ENCODE measurements at regions not wholly inside any gene's neighbourhood (a gene's known extent, or its start where the extent isn't known, plus 50 kb on each side); places are given as distances from the start of the nearest gene placed in this dataset.

DNA sequence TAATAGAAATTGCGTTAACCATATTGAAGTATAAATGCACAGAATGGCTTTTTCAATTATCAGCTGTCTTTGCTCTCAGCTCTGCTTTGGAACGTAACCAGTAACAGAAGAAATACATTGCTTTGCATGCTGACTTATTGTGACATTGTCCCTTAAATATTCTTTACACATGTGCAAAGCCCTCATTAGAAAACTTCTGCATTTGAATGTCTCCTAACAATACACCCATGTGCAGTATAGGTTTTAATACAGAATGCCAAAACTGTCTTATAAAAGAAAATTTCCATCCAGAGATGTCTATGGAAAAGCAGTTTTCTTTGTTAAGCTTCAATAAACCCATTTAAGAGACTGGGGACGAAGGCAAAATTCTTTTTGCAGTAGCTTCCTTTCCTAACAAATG lies 560.3 kb upstream of the CHORDC1 start:
- Histone ChIP-seq H4K20me1 (replicated peaks; ENCODE audit: control insufficient read depth, extremely low read depth, insufficient read depth, low read length) (no peaks in the 10 kb centered on the region), H3K4me3 (replicated peaks in 1 of 3; ENCODE audit: insufficient read depth in 1 of 3, low read depth in 1 of 3, low read length in 3 of 3) (no peak overlapping the region), H3K27ac (ENCODE audit: insufficient read depth, low read depth, low read length) (no peak overlapping the region), H2AFZ (ENCODE audit: low read depth, low read length) (no peak overlapping the region), H3K36me3 (ENCODE audit: control insufficient read depth in 2 of 2, extremely low read depth in 1 of 2, insufficient read depth in 2 of 2, low read length in 2 of 2) (no peaks in the 10 kb centered on the region), H3K79me2 (ENCODE audit: control insufficient read depth, insufficient read depth, low read length) (no peaks in the 10 kb centered on the region), H3K4me2 (ENCODE audit: insufficient read depth, low read length) (no peak overlapping the region), H3K9ac (replicated peaks; ENCODE audit: extremely low read depth, insufficient read depth, low read length) (no peak overlapping the region), H3K9me1 (replicated peaks; ENCODE audit: control insufficient read depth, extremely low read depth, insufficient read depth, low read length) (no peaks in the 10 kb centered on the region), H3K27me3 (ENCODE audit: control insufficient read depth in 2 of 2, insufficient read depth in 2 of 2, low read length in 2 of 2) (no peaks in the 10 kb centered on the region), H3K9me3 (replicated peaks; ENCODE audit: control insufficient read depth, insufficient read depth, low read length) (no peaks in the 10 kb centered on the region), H3K4me1 (ENCODE audit: control insufficient read depth, extremely low read depth, insufficient read depth, low read length) (no peaks in the 10 kb centered on the region)
- intact Hi-C loops (cut with micrococcal nuclease) = no loop called here
- no TSS peak for BruUV-seq (replicated peaks)
- POLR2A ChIA-PET = no interaction called here
- DNase-seq (ENCODE audit: low read depth, low spot score) = no peak
- TF ChIP-seq POLR2AphosphoS5 (IDR thresholded peaks at IDR 0.05; ENCODE audit: insufficient read depth, low read depth, low read length) (no peak), POLR2A (IDR thresholded peaks at IDR 0.05; ENCODE audit: low read depth, low read length) (no peak), FOS (IDR thresholded peaks at IDR 0.05; ENCODE audit: borderline replicate concordance, insufficient read depth, low read length) (no peak), GATA2 (IDR thresholded peaks at IDR 0.05; ENCODE audit: insufficient read depth, insufficient read length, low read depth, low read length) (no peak), JUN (IDR thresholded peaks at IDR 0.05; ENCODE audit: borderline replicate concordance, insufficient read depth, insufficient read length, low read depth) (no peak), EZH2 (IDR thresholded peaks at IDR 0.05; ENCODE audit: borderline replicate concordance, low read depth, low read length, severe bottlenecking) (no peak), MYC (IDR thresholded peaks at IDR 0.05; ENCODE audit: low read depth, low read length) (no peak)
- TF ChIP-seq, protein P1, sequence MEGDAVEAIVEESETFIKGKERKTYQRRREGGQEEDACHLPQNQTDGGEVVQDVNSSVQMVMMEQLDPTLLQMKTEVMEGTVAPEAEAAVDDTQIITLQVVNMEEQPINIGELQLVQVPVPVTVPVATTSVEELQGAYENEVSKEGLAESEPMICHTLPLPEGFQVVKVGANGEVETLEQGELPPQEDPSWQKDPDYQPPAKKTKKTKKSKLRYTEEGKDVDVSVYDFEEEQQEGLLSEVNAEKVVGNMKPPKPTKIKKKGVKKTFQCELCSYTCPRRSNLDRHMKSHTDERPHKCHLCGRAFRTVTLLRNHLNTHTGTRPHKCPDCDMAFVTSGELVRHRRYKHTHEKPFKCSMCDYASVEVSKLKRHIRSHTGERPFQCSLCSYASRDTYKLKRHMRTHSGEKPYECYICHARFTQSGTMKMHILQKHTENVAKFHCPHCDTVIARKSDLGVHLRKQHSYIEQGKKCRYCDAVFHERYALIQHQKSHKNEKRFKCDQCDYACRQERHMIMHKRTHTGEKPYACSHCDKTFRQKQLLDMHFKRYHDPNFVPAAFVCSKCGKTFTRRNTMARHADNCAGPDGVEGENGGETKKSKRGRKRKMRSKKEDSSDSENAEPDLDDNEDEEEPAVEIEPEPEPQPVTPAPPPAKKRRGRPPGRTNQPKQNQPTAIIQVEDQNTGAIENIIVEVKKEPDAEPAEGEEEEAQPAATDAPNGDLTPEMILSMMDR (IDR thresholded peaks at IDR 0.05; ENCODE audit: extremely low read depth in 1 of 2, insufficient read depth in 1 of 2, low read depth in 1 of 2, low read length in 2 of 2) = no peak
- TF ChIP-seq, protein P2, sequence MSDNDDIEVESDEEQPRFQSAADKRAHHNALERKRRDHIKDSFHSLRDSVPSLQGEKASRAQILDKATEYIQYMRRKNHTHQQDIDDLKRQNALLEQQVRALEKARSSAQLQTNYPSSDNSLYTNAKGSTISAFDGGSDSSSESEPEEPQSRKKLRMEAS (IDR thresholded peaks at IDR 0.05; ENCODE audit: insufficient read depth, insufficient read length) = no peak
- dilution Hi-C loops (cut with MboI; ENCODE audit: extremely low pct_ligation_motif_present, low sequenced_read_pairs) = no loop called here
- CTCF ChIA-PET = interaction anchor here (1.2 kb wide), 1 partner anchor 15 kb away, joined by 3 read pairs; no protein-coding TSS in a partner anchor
- no peak for FAIRE-seq

All from endothelial cell of umbilical vein (primary cell).